Right lobe of liver (tissue), 4 donors: ENCODE measurements at regions not wholly inside any gene's neighbourhood (a gene's known extent, or its start where the extent isn't known, plus 50 kb on each side); places are given as distances from the start of the nearest gene placed in this dataset.

ENCODE experiments used
- POLR2A ChIP-seq: fragments of 450-650 bp; IDR thresholded peaks from one replicate; pipeline ENCODE4 v1.6.1; 2017; ENCODE audit warnings: antibody characterized with exemption, mild to moderate bottlenecking
- TF ChIP-seq, protein P1 (sequence below), 4 donors: fragments of 200-600 bp in 3 of 4; fragments of 450-650 bp in 1 of 4; IDR thresholded peaks; one replicate each; pipeline versions ENCODE4 v1.5.1 to v1.8.0; 2016 to 2022; ENCODE audit warnings: antibody characterized with exemption in 4 of 4, mild to moderate bottlenecking in 2 of 4
- donor health status: DM: no; HTN: no; CAD: no.
- donor health status: DM: no; HTN: no; CAD: no.
- donor health status: DM: no; HTN: yes; CAD: no.

DNA sequence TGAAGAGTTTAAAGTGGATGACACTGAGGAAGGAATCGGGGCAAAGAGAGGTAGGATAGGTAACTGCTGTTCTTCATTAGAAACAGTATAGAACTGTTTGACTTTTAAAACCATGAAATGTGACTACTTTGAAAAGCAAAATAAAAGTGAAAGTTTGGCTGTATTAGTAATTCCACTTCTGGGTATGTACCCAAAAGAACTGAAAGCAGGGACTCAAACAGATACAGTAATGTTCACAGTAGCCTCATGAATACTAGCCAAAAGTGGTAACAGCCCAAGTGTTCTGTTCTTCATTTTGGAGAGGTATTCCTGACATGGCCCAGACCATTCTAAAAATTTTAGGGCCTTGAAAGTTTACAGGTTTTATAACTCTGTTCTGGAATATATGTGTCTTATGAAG, 1055.4 kb downstream of the TBL1XR1 start:
- TF ChIP-seq, protein P1, sequence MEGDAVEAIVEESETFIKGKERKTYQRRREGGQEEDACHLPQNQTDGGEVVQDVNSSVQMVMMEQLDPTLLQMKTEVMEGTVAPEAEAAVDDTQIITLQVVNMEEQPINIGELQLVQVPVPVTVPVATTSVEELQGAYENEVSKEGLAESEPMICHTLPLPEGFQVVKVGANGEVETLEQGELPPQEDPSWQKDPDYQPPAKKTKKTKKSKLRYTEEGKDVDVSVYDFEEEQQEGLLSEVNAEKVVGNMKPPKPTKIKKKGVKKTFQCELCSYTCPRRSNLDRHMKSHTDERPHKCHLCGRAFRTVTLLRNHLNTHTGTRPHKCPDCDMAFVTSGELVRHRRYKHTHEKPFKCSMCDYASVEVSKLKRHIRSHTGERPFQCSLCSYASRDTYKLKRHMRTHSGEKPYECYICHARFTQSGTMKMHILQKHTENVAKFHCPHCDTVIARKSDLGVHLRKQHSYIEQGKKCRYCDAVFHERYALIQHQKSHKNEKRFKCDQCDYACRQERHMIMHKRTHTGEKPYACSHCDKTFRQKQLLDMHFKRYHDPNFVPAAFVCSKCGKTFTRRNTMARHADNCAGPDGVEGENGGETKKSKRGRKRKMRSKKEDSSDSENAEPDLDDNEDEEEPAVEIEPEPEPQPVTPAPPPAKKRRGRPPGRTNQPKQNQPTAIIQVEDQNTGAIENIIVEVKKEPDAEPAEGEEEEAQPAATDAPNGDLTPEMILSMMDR (IDR thresholded peaks at IDR 0.05): no peak
- TF ChIP-seq POLR2A: no peak
